Islet precursor cell (in vitro differentiated cells): ENCODE measurements at regions not wholly inside any gene's neighbourhood (a gene's known extent, or its start where the extent isn't known, plus 50 kb on each side); places are given as distances from the start of the nearest gene placed in this dataset.
A peak's percentile ranks its signal among the peaks of the same experiment; 100 is the strongest.

Experiments
- DNase-seq: peaks from one replicate; pipeline ENCODE4 v3.0.0-alpha.2; 2018

- DNase-seq, result no peak
Measured at GRCh38 chr2:128734521-128735295, 416.0 kb upstream of the HS6ST1 start.

- no peak for DNase-seq
Measured at GRCh38 chr2:128735296-128735960, 416.8 kb upstream of the HS6ST1 start.

- no peak for DNase-seq
Measured at GRCh38 chr2:128736046-128736688, 417.5 kb upstream of the HS6ST1 start.

GRCh38 chr2:128736689-128737545 lies 418.2 kb upstream of the HS6ST1 start:
- DNase-seq, result peak; percentile 92

GRCh38 chr2:128737546-128737826 lies 418.8 kb upstream of the HS6ST1 start:
- no peak for DNase-seq

- DNase-seq, result no peak
Measured at GRCh38 chr2:128738446-128739110, 419.9 kb upstream of the HS6ST1 start.

- DNase-seq, result no peak
Measured at GRCh38 chr2:128742467-128742866, 423.8 kb upstream of the HS6ST1 start.

- DNase-seq, result no peak
Measured at GRCh38 chr2:128745946-128746345, 427.3 kb upstream of the HS6ST1 start.

- no peak for DNase-seq
Measured at GRCh38 chr2:128746356-128746755, 427.7 kb upstream of the HS6ST1 start.

GRCh38 chr2:128748336-128748735 lies 429.7 kb upstream of the HS6ST1 start:
- DNase-seq, result no peak

GRCh38 chr2:128748835-128749605 lies 430.4 kb upstream of the HS6ST1 start:
- DNase-seq, result no peak

- no peak for DNase-seq
Measured at GRCh38 chr2:128750328-128751165, 431.9 kb upstream of the HS6ST1 start.

GRCh38 chr2:128751746-128752145 lies 433.1 kb upstream of the HS6ST1 start:
- no peak for DNase-seq

- no peak for DNase-seq
Measured at GRCh38 chr2:128752691-128753263, 434.1 kb upstream of the HS6ST1 start.

- no peak for DNase-seq
Measured at GRCh38 chr2:128753321-128753720, 434.7 kb upstream of the HS6ST1 start.

- no peak for DNase-seq
Measured at GRCh38 chr2:128753800-128754199, 435.1 kb upstream of the HS6ST1 start.

- DNase-seq, result peak; percentile 76
Measured at GRCh38 chr2:128754246-128754724, 435.6 kb upstream of the HS6ST1 start.

GRCh38 chr2:128755695-128756364 lies 437.2 kb upstream of the HS6ST1 start:
- no peak for DNase-seq

- DNase-seq, result no peak
Measured at GRCh38 chr2:128756365-128756717, 437.7 kb upstream of the HS6ST1 start.

GRCh38 chr2:128765811-128766210 lies 447.1 kb upstream of the HS6ST1 start:
- no peak for DNase-seq
